ENCODE measurements at regions not wholly inside any gene's neighbourhood (a gene's known extent, or its start where the extent isn't known, plus 50 kb on each side); places are given as distances from the start of the nearest gene placed in this dataset.
"Not testable (repeated sequence)": the region's sequence is repeated elsewhere in the genome, so short reads cannot be mapped to it uniquely, and the experiment has no call there.

- not testable (repeated sequence) for H3K36me3 ChIP-seq (ENCODE audit: control insufficient read depth in 3 of 3, insufficient read depth in 2 of 3, low read depth in 1 of 3, low read length in 3 of 3); H3K9me3 ChIP-seq (ENCODE audit: control insufficient read depth in 2 of 2, insufficient read depth in 1 of 2, low read depth in 1 of 2, low read length in 1 of 2); H3K27me3 ChIP-seq (ENCODE audit: control insufficient read depth in 3 of 3, insufficient read depth in 3 of 3, low read length in 3 of 3); H3K4me1 ChIP-seq (ENCODE audit: control insufficient read depth in 3 of 3, insufficient read depth in 2 of 3, low read depth in 1 of 3, low read length in 2 of 3); H3K4me3 ChIP-seq (ENCODE audit: low read depth in 1 of 3, low read length in 3 of 3); FAIRE-seq; H3K27ac ChIP-seq (ENCODE audit: low read depth in 1 of 3, low read length in 2 of 3); DNase-seq
- 87 to 97% (median 92%) methylated on average over 8 to 35 of the region's 35 CpGs for WGBS, 3 donors
Observed at GRCh38 chr1:220475608-220476007, 52.3 kb upstream of the MARK1 start.

- H3K9me3 ChIP-seq (ENCODE audit: control insufficient read depth in 2 of 2, insufficient read depth in 1 of 2, low read depth in 1 of 2, low read length in 1 of 2); H3K36me3 ChIP-seq (ENCODE audit: control insufficient read depth in 3 of 3, insufficient read depth in 2 of 3, low read depth in 1 of 3, low read length in 3 of 3); H3K27ac ChIP-seq (ENCODE audit: low read depth in 1 of 3, low read length in 2 of 3); DNase-seq; H3K27me3 ChIP-seq (ENCODE audit: control insufficient read depth in 3 of 3, insufficient read depth in 3 of 3, low read length in 3 of 3); H3K4me3 ChIP-seq (ENCODE audit: low read depth in 1 of 3, low read length in 3 of 3); FAIRE-seq; H3K4me1 ChIP-seq (ENCODE audit: control insufficient read depth in 3 of 3, insufficient read depth in 2 of 3, low read depth in 1 of 3, low read length in 2 of 3): not testable (repeated sequence)
- WGBS, 3 donors = 87 to 92% (median 91%) methylated on average over 8 of the region's 8 CpGs
Observed at GRCh38 chr1:220475141-220475540, 52.8 kb upstream of the MARK1 start.

- no peak overlapping the region for H3K4me3 ChIP-seq (ENCODE audit: low read depth in 1 of 3, low read length in 3 of 3)
- no peaks in the 10 kb centered on the region for H3K27me3 ChIP-seq (ENCODE audit: control insufficient read depth in 3 of 3, insufficient read depth in 3 of 3, low read length in 3 of 3)
- no peak for DNase-seq
- H3K27ac ChIP-seq (ENCODE audit: low read depth in 1 of 3, low read length in 2 of 3) = no peak overlapping the region
- no peaks in the 10 kb centered on the region for H3K36me3 ChIP-seq (ENCODE audit: control insufficient read depth in 3 of 3, insufficient read depth in 2 of 3, low read depth in 1 of 3, low read length in 3 of 3)
- 94 to 96% (median 96%) methylated on average over 2 of the region's 2 CpGs for WGBS, 3 donors
- no peak for FAIRE-seq
- H3K9me3 ChIP-seq (ENCODE audit: control insufficient read depth in 2 of 2, insufficient read depth in 1 of 2, low read depth in 1 of 2, low read length in 1 of 2) = no peaks in the 10 kb centered on the region
- H3K4me1 ChIP-seq (ENCODE audit: control insufficient read depth in 3 of 3, insufficient read depth in 2 of 3, low read depth in 1 of 3, low read length in 2 of 3) = no peaks in the 10 kb centered on the region
Observed at GRCh38 chr1:220473440-220473839, 54.5 kb upstream of the MARK1 start.

GRCh38 chr1:220462752-220463151, 65.2 kb upstream of the MARK1 start:
- DNase-seq = peak in 1 of 2 donors; percentile 9
- Histone ChIP-seq H3K9me3 (ENCODE audit: control insufficient read depth in 2 of 2, insufficient read depth in 1 of 2, low read depth in 1 of 2, low read length in 1 of 2) (peaks cover 0 to 12% of the 10 kb centered on the region in 2 donors), H3K27ac (ENCODE audit: low read depth in 1 of 3, low read length in 2 of 3) (no peak overlapping the region), H3K4me1 (ENCODE audit: control insufficient read depth in 3 of 3, insufficient read depth in 2 of 3, low read depth in 1 of 3, low read length in 2 of 3) (peaks cover 0 to 6% (median 0%) of the 10 kb centered on the region in 3 donors), H3K36me3 (ENCODE audit: control insufficient read depth in 3 of 3, insufficient read depth in 2 of 3, low read depth in 1 of 3, low read length in 3 of 3) (no peaks in the 10 kb centered on the region), H3K4me3 (ENCODE audit: low read depth in 1 of 3, low read length in 3 of 3) (no peak overlapping the region), H3K27me3 (ENCODE audit: control insufficient read depth in 3 of 3, insufficient read depth in 3 of 3, low read length in 3 of 3) (no peaks in the 10 kb centered on the region)
- no peak for FAIRE-seq
- WGBS, 3 donors = 59 to 68% (median 61%) methylated on average over 10 to 11 of the region's 11 CpGs

- no peak overlapping the region for H3K27ac ChIP-seq (ENCODE audit: low read depth in 1 of 3, low read length in 2 of 3)
- H3K4me1 ChIP-seq (ENCODE audit: control insufficient read depth in 3 of 3, insufficient read depth in 2 of 3, low read depth in 1 of 3, low read length in 2 of 3) = peaks cover 0 to 6% (median 0%) of the 10 kb centered on the region in 3 donors
- no peaks in the 10 kb centered on the region for H3K27me3 ChIP-seq (ENCODE audit: control insufficient read depth in 3 of 3, insufficient read depth in 3 of 3, low read length in 3 of 3)
- DNase-seq (no peak), FAIRE-seq (no peak)
- H3K9me3 ChIP-seq (ENCODE audit: control insufficient read depth in 2 of 2, insufficient read depth in 1 of 2, low read depth in 1 of 2, low read length in 1 of 2) = peaks cover 0 to 9% of the 10 kb centered on the region in 2 donors
- H3K4me3 ChIP-seq (ENCODE audit: low read depth in 1 of 3, low read length in 3 of 3) = no peak overlapping the region
- H3K36me3 ChIP-seq (ENCODE audit: control insufficient read depth in 3 of 3, insufficient read depth in 2 of 3, low read depth in 1 of 3, low read length in 3 of 3) = no peaks in the 10 kb centered on the region
Observed at GRCh38 chr1:220458936-220459335, 69.0 kb upstream of the MARK1 start.

- WGBS, 3 donors = 33 to 49% (median 38%) methylated on average over 5 of the region's 5 CpGs
- FAIRE-seq (no peak), DNase-seq (peak; percentile 29 to 62)
Observed at GRCh38 chr1:220457957-220458609, 69.9 kb upstream of the MARK1 start.

GRCh38 chr1:220455559-220455958, 72.4 kb upstream of the MARK1 start:
- Histone ChIP-seq H3K9me3 (ENCODE audit: control insufficient read depth in 2 of 2, insufficient read depth in 1 of 2, low read depth in 1 of 2, low read length in 1 of 2) (no peaks in the 10 kb centered on the region), H3K4me1 (ENCODE audit: control insufficient read depth in 3 of 3, insufficient read depth in 2 of 3, low read depth in 1 of 3, low read length in 2 of 3) (peaks cover 0 to 6% (median 0%) of the 10 kb centered on the region in 3 donors), H3K4me3 (ENCODE audit: low read depth in 1 of 3, low read length in 3 of 3) (no peak overlapping the region), H3K36me3 (ENCODE audit: control insufficient read depth in 3 of 3, insufficient read depth in 2 of 3, low read depth in 1 of 3, low read length in 3 of 3) (no peaks in the 10 kb centered on the region), H3K27ac (ENCODE audit: low read depth in 1 of 3, low read length in 2 of 3) (no peak overlapping the region), H3K27me3 (ENCODE audit: control insufficient read depth in 3 of 3, insufficient read depth in 3 of 3, low read length in 3 of 3) (no peaks in the 10 kb centered on the region)
- 31 to 75% (median 61%) methylated on average over 6 to 7 of the region's 7 CpGs for WGBS, 3 donors
- DNase-seq = no peak
- no peak for FAIRE-seq

More at GRCh38 chr1:220457957-220458609, 69.9 kb upstream of the MARK1 start:
- Histone ChIP-seq H3K36me3 (ENCODE audit: control insufficient read depth in 3 of 3, insufficient read depth in 2 of 3, low read depth in 1 of 3, low read length in 3 of 3) (no peaks in the 10 kb centered on the region), H3K27me3 (ENCODE audit: control insufficient read depth in 3 of 3, insufficient read depth in 3 of 3, low read length in 3 of 3) (no peaks in the 10 kb centered on the region), H3K9me3 (ENCODE audit: control insufficient read depth in 2 of 2, insufficient read depth in 1 of 2, low read depth in 1 of 2, low read length in 1 of 2) (peaks cover 0 to under 1% of the 10 kb centered on the region in 2 donors), H3K27ac (ENCODE audit: low read depth in 1 of 3, low read length in 2 of 3) (peak overlapping the region in 1 of 3 donors; percentile 16), H3K4me1 (ENCODE audit: control insufficient read depth in 3 of 3, insufficient read depth in 2 of 3, low read depth in 1 of 3, low read length in 2 of 3) (peaks cover 0 to 6% (median 0%) of the 10 kb centered on the region in 3 donors), H3K4me3 (ENCODE audit: low read depth in 1 of 3, low read length in 3 of 3) (no peak overlapping the region)

GRCh38 chr1:220454155-220454777, 73.7 kb upstream of the MARK1 start:
- 75 to 82% (median 77%) methylated on average over 3 of the region's 3 CpGs for WGBS, 3 donors
- no peak for FAIRE-seq

More at GRCh38 chr1:220454155-220454777, 73.7 kb upstream of the MARK1 start:
- Histone ChIP-seq H3K27me3 (ENCODE audit: control insufficient read depth in 3 of 3, insufficient read depth in 3 of 3, low read length in 3 of 3) (no peaks in the 10 kb centered on the region), H3K36me3 (ENCODE audit: control insufficient read depth in 3 of 3, insufficient read depth in 2 of 3, low read depth in 1 of 3, low read length in 3 of 3) (no peaks in the 10 kb centered on the region), H3K4me3 (ENCODE audit: low read depth in 1 of 3, low read length in 3 of 3) (no peak overlapping the region), H3K9me3 (ENCODE audit: control insufficient read depth in 2 of 2, insufficient read depth in 1 of 2, low read depth in 1 of 2, low read length in 1 of 2) (no peaks in the 10 kb centered on the region), H3K27ac (ENCODE audit: low read depth in 1 of 3, low read length in 2 of 3) (no peak overlapping the region), H3K4me1 (ENCODE audit: control insufficient read depth in 3 of 3, insufficient read depth in 2 of 3, low read depth in 1 of 3, low read length in 2 of 3) (peaks cover 0 to 6% (median 0%) of the 10 kb centered on the region in 3 donors)
- no peak for DNase-seq
